ENCODE measurements at regions not wholly inside any gene's neighbourhood (a gene's known extent, or its start where the extent isn't known, plus 50 kb on each side); places are given as distances from the start of the nearest gene placed in this dataset.

GRCh38 chr9:7979611-7980010, 180.0 kb upstream of the DMAC1 start:
- TF ChIP-seq CTCF (IDR thresholded peaks at IDR 0.05) (no peak), POLR2A (IDR thresholded peaks at IDR 0.05) (no peak)
